MV-4-11 (cell line): ENCODE measurements at regions not wholly inside any gene's neighbourhood (a gene's known extent, or its start where the extent isn't known, plus 50 kb on each side); places are given as distances from the start of the nearest gene placed in this dataset.
"Not testable (repeated sequence)": the region's sequence is repeated elsewhere in the genome, so short reads cannot be mapped to it uniquely, and the experiment has no call there.

ENCODE experiments used
- DNase-seq: peaks from one replicate; lab custom pipeline; 2025; lab: John Stamatoyannopoulos, UW

DNA sequence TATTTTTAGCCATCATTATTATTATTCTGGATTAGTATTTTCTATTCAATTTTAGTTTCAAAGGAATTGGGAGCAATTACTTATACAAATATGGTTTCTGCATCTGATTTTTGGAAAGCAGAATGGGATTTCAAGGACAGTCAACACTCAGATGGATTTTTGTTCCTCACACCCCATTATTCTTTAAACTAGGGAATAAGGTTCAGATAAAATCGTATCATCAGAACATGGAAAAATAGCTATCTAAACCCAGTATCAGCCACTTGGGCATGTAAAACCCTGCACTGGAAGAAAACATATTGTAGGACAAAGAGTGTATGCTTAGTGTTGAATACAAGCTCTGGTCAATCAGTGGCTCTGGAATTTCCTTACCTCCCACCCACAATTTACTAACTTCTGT, 452.5 kb downstream of the ZNF516 start:
- DNase-seq, result no peak

DNA sequence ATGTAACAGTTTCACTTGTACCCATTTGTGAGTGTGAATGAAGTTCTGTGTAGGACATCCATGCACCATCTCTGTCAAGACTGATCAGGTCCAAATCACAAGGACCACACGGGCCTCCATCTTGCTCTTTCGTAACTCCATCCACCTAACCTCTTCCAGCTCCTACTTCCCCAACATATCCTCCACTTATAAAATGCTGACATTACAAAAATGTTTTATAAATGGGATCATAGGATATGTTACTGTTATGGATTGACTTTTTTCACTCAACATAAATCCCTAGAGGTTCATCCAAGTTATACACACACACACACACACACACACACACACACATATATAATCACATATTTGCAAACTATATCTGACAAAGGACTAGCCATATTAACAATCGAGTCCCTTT, 476.8 kb downstream of the ZNF516 start:
- no peak for DNase-seq

DNA sequence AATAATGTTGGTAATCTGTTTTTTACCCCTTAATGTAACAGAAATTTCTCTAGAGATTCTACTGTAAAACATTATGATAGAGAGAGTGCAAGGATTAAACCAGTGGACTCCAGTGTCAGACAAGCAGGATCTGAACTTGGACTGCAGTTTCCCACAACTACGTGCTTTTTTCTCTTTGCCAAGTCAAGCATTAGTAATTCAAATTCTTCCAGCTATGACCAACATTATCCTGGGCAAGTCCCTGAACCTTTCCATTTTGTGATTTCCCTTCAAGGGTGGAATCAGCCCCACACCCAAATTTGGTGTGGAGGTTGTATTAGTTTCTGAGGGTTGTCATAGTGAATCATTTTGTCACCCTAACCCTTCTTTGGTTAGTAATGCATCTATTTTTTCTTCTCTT, 482.0 kb downstream of the ZNF516 start:
- DNase-seq, result no peak

DNA sequence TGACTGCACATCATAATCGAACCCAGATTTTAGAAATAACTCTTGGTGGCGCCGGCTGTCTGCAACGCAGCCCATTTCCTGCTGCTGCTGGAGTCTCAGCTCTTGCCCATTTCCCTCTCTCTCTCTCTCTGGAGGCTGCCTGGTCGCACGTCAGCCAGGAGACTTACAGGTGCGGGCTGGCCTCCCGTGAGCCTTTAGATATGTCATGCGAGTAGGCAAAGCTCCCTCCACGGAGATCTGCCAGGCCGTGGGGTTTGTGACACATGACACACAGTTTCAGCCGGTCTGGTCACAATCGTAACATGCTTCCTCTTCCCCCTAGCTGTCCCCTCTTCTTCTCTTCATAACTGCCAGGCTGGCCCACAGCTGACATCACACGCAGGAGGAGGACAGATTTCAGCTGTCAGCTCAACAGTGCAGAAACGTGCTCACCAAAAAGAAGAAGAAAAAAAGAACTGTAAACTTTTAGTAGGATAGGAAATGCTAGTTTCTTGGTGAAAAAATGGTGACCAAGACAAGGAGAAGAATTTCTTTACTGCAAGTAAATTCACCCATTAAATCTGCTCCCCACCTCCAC, 489.3 kb downstream of the ZNF516 start:
- DNase-seq, result peak; percentile 66

DNA sequence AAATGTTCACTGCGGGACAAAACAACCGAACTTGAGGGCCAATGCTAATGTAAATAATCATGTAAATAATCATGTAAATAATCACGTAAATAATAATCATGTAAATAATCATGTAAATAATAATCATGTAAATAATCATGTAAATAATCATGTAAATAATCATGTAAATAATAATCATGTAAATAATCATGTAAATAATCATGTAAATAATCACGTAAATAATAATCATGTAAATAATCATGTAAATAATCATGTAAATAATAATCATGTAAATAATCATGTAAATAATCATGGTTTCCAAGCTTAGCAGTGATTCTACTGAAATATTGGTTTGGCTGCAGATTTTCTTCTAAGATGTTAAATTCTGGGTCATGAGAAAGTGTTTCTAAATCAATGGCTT, 507.1 kb downstream of the ZNF516 start:
- not testable (repeated sequence) for DNase-seq

DNA sequence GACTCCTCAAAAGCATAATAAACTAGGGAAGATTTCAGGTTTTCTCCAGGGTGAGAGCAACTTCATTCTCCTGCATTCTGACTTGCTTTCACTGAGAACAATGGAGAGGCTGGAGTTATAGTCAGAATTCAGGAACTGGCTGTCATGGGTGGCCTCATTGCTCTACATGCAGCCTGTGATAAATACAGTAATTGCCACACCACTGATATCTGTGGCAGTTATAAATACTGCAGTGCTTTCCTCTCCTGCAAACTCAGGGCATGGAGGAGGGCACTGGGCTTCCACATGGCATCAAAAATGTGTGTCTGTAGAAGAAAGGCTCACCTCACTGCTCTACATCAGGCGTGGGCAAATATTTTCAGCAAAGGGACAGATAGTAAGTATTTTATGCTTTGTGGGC, 510.2 kb downstream of the ZNF516 start:
- DNase-seq, result no peak

DNA sequence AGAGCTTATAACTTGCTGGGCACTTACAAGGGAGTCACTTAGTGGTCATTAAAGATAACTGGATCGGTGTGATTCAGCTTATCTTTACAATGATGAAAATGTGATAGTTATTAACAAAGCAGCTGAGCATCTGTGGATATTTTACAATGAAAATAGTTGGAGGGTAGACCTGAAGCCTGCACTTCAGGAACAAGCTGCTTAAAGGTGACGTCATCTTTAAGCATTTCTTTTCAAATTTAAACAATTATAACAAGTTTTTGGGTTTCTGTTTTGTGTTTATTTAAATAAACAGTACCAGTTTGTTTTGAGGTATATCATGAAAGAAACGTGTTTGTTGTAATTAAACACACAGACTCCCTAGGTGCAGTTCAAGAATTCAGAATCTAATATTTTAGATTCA, 513.9 kb downstream of the ZNF516 start:
- no peak for DNase-seq

DNA sequence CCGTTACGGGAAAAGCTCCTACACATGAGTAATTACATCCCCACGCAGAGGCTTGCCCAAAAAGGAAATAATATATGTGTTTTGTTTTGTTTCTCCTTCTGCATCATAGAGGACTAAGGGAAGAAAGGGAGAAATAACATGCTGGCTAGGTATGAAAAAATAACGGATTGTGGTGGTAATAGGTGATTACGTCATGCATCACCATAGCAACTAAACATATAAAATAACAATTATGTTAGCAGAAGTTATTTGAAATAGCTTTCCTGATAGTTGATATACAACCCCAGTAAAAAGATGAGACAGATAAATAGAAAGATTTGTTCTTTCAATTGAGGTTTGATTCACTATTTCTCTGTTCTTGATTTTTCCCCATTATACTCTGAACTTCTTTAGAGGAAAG, 518.0 kb downstream of the ZNF516 start:
- DNase-seq, result no peak

DNA sequence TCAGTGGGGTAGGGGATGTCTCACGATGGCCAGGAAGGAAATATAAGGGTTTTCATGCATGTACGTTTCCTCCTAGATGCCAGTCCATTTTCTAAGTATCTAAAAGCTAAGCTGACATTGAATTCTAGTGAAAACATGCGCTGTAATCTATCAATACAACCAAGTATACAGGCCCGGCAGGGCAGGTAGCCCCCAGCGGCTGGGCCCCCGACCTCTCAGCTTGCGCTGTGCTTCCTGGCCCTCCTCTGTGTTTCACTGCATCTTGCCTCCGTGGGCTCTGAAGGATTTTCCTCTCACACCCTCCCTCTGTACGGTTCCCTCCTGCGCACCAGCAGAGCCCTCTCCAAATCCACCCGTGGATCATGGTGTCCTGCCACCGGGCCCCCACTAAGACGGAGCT, 524.8 kb downstream of the ZNF516 start:
- DNase-seq, result no peak

DNA sequence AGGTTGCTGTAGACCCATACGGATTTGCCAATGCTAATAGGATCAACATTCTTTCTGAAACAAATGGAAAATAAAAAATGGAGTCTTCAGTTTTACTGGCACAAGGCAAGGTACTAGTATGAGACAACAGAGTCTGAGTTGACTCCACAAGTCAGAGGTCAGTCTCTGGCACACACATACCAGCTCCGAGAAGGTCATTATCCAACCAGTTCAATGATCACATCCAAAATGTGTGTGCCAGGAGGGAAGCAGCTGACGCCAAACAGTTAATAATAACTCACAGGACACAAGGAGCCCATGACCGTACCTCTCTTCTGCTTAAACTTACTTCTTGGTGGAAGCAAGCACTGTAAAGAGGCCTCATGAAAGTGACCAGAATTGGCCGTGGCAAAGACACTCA, 528.6 kb downstream of the ZNF516 start:
- DNase-seq, result no peak

DNA sequence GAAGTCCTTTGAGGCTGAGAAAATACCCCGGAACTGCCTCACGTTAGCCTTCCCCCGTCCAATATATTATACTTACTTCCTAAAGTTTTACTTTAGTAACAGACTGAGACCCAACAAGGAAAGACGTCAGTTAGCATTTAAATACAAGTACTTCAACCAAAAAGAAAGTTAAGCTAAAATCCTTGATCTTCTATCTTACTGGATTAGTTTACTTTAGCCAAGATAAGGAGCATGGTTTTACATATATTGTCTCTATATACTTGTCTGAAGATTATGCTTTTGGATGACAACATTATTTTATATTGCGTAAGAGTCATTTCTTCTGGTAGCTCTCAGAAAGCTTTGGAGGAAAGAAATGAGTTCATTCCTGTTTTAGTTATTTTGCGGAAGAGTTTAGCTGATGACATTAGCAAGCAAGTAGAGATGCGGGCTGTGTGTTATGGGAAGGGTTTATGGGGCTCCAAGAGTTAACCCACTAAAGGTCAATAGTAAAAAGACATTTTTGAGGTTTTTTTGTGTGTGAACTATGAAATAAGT, 532.9 kb downstream of the ZNF516 start:
- DNase-seq, result peak; percentile 62

DNA sequence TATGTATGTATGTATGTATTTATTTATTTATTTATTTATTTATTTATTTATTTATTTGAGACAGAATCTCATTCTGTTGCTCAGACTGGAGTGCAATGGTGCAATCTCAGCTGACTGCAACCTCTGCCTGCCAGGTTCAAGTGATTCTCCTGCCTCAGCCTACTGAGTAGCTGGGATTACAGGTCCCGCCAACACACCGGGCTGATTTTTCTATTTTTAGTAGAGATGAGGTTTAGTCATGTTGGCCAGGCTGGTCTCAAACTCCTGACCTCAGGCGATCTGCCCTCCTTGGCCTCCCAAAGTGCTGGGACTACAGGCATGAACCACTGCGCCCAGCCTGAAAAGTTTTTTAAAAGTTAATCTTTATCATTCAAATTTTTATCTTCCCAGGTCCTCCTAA, 532.9 kb upstream of the SMIM21 start:
- not testable (repeated sequence) for DNase-seq

DNA sequence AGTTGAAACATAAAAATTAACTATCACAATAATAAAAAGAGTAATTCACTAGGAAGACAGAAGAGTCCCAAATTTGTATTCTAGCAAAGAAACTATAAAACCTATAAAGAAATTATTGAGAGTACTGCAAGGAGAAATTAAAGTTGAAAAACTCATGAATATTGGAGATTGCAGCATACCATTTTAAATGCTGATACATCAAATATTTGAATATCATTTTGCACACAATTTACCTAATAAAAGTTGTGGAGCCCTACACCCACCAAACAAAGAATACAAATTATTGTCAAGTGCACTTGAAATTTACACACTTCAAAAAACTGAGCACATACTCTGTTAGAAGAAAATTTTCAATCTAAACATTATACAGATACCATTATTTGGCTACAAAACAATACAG, 531.6 kb upstream of the SMIM21 start:
- no peak for DNase-seq

DNA sequence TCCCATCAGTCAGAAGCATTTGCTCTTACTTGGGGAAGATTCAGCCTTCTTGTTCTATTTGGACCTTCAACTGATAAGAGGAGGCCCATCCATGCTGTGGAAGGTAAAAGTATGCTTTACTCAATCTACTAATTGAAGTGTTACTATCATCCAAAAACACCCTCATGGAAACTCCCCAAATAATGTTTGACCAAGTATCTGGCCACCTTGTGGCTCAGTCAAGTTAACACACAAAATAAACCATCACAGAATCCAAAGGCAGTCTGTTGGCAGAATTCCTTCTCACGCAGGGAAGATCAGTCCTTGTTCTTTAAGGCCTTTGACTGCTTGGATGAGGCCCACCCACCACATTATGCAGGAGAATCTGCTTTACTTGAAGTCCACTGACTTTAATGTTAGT, 531.2 kb upstream of the SMIM21 start:
- DNase-seq, result no peak

DNA sequence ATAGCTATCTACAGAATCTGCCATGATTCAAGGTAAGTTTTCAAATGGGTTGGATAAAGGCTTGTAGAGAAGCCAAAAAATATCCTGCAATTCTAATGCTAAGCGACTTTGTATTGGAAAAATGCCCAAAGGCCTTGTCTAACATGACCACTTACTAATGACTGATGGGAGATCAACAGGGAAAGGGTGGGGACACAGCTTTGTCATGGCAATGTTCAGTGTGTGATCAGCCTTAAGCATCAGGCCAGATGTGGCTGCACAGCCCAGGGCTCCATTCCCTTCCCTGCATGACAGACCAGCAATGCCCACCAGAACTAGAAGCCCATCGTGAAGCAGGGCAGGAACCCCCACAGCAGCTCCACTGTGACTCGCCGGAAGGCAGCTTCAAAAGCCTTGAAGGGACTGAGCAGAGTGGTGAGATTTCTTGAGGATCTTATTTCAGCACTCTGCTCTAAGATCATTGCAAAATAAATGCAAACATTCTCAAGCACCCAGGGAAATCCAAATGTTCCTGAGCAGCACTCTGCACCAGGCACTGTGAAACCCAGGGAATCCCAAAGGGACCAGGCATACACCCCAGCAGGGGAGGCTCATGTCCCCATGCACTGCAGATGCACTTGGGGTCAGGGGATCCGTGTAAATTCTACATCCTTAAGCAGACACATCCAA, 517.9 kb upstream of the SMIM21 start:
- no peak for DNase-seq

DNA sequence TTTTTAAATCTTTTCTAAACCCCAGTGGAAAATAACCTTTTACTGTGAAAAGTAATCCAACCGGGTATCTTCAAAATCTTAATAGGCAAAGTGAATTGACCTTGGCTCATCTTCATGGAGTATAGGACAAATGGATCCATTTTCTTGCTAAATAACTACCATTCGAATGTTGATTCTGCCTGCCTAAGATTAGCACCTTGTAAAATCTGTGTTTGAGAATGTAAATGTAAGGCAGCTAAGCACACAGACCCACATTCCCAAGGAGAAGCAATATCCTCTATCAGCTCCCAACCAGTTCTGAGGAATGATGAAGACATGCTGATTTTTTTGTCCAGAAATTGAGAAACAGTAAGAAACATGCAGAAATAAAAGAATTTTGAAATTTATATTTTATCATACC, 509.8 kb upstream of the SMIM21 start:
- DNase-seq, result no peak

DNA sequence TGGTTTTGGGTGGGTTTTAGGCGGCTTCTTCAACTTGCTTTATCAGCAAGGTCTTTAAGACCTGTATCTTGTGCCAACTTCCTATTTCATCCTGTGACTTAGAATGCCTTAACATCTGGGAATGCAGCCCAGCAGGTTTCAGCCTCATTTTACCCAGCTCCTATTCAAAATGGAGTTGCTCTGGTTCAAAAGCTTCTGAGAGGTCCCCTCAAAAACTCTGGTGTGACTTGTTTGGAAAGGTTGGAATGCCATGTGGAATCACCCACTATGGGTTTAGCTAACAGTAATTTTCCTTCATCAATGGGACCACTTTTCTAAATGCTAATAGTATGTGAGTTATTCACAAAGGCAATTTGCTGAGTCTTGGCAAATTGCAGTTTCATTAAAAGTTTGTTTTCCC, 509.4 kb upstream of the SMIM21 start:
- DNase-seq, result no peak

DNA sequence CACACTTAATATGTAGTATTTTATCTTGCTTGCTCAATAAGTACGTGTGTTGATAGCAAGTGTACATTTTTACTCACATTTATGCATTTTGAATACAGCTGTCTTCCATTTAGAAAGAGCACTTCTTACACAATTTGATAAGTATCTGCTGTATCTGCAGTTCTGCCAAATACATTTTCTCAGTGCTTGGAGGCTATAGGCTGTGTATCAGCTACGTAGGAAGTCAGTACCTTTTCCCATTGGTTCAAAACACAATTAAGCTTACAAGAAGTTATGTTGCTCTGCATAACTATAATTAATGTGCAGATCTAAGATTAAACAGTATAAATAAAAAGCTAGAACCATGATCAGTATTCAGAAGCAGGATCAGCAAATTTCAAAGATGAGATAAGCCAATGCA, 503.6 kb upstream of the SMIM21 start:
- no peak for DNase-seq

DNA sequence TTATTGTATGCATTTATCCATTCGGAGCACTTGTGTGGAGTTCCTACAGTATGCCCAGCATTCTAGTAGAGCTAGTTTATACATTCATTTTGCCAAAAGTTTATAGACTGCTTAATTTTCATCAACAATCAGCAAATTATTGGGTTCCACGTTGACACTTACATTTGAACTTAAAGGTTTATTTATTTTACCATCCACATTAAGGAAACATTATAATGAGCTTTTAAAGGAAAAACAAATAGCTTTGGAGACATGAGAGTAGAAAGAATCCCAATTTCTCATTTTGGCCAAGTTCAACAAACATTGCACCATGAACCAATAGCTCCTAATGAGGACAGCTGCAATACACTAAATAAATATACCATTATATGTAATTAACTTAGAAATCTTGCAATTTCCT, 501.2 kb upstream of the SMIM21 start:
- DNase-seq, result no peak

DNA sequence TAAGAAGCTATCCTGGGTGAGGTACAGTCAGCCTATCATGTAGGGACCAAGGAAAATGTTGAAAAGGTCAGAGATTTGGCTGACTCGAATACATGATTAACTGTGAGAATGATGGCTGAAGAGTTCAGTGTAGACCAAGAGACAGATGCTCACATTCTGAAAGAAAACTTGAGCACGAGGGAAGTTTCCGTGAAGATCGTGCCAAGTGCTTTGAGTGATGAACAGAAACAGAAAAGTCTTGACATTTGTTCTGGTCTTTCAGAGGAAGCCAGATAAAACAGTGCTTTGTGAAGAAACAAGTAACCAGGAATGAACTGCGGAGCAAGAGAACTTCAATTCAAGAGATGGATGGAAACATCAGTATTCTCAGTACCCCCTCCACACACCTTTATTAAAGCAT, 500.3 kb upstream of the SMIM21 start:
- no peak for DNase-seq

DNA sequence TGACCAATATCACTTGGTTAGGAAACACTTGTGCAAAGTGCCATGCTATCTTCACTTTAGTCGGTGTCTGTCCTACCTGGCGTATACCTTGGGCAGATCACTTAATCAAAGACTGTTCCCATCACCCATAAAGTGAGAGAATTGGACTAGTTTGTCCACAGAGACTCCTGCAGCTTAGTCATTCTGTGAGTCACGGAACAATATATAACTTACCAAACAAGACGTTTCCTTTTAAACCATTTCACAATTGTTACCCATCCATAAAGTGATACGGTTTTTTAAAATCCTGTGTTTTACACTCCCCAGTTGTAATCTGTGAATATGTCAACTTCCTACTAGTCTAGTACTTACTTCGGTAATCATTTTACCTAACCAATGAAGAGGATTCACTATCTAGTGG, 499.3 kb upstream of the SMIM21 start:
- DNase-seq, result no peak

DNA sequence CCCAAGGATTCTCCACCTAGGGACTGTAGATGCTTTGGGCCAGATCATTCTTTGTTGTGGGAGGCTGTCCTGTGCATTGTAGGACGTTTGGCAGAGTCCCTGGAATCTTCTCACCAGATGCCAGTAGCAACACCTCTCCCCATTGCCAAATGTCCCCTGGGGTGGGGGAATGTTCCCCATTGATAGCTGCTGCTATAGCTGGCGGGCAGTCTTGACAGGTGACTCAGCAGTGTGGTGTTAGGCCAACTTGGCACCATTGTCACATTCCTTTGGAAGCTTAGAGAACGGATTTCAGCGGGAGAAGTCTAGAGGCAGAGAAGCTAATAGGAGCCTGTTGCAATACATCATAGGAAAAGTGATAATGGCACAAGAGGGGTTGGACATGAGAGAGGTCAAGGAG, 495.7 kb upstream of the SMIM21 start:
- no peak for DNase-seq

DNA sequence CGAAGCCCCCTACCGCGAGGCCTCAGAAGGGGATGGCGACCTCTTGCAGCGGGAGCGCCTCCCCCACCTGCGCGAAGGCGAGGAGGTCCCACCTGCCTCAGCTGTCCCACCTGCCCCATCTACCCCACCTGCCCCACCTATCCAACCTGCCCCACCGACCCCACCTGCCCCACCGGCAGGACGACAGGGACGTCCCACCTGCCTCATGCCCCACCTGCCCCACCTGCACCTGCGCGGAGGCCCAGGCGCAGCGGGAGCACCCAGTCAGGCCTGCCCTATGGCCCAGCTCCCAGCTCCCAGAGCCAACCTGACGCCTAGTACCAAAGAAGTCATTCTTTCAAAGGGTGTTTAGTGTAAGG, 489.1 kb upstream of the SMIM21 start:
- no peak for DNase-seq

DNA sequence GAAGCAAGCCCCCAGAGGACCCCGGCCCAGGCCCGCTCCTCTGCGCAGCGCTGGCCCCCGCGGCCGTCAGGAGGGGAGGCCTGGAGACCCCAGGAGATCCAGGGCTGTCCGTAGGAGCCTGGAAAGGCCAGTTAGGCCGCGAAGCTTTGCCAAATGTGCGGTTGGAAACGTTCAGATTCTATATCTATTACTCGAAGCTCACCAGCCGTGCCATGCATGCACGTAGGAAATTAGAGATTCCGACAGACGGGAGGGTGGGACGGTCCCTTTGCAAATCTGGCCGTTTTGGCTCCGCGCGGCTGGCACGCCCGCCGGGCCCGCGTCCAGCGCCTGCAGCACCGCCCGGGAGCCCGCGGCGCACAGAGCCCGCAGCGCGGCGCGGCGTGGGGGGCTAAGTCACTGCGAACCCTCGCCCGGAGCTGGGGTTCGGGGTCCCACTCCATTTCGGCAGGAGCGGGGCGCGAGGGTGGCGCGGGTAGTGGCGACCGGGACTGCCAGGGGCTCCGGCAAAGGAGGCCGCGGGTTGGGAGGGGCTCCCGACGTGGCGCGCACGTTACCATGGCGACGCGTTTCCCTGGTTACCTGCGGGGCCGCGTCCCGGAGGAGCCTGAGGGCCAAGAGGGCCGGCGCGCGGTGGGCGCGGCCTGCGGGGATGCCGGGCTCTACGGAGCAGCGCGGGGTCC, 488.6 kb upstream of the SMIM21 start:
- no peak for DNase-seq
